ENCODE measurements at regions not wholly inside any gene's neighbourhood (a gene's known extent, or its start where the extent isn't known, plus 50 kb on each side); places are given as distances from the start of the nearest gene placed in this dataset.
"Not testable (repeated sequence)": the region's sequence is repeated elsewhere in the genome, so short reads cannot be mapped to it uniquely, and the experiment has no call there.

DNA sequence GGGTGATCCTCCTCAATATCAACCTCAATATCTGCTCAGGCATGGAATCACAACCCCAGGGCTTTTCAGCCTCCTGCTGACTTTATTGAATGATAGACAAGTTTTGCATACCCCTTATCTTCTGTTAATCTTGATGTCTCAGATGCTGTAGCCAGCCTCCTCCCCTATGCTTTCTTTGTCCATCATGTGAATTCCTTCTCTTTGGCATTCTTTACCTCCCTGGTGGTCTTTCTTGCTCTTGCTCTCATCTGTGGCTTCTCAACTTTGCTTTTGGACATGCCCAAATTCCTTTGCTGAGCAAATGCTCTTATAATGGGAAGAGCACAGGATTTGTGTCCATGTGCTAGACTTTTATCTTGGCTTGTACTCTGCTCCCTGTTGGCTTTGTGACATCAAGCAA, 73.4 kb upstream of the FAM13C start:
- peak; percentile 69 for DNase-seq

- peak; percentile 63 for DNase-seq
Observed at GRCh38 chr10:59434463-59435321, 72.3 kb upstream of the FAM13C start.

- DNase-seq = peak; percentile 51
Observed at GRCh38 chr10:59433720-59434428, 71.5 kb upstream of the FAM13C start.

DNA sequence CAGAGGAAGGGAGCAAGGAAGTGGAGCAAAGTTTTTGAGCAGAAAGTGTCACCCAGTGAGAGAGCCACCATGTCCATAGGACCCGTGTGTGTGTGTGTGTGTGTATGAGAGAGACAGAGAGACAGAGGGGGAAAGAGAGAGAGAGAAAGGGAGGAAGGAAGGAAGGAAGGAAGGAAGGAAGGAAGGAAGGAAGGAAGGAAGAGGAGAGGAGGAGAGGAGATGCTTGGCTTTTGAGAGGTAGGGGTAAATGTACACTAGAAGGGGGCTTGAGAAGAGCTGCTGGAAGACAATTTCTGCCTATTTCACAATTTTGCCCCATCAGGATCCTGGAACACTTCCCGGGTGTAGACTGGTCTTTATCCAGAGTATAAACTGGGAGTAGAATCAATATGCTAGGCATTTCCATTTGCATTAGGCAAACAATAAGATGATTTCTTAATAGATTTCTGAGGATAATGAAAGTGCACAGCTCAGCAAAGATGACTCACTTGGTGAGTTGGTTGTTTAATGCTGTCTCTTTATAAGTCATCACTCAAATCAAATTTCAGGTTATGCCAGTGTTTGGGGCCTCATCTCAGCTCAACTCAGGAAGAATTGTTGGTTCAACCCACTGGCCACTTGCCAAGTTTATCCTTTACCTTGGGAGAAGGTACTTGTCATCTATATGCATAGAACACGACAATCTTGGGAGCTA, 70.0 kb upstream of the FAM13C start:
- DNase-seq = peak; percentile 57

- DNase-seq = not testable (repeated sequence)
Observed at GRCh38 chr10:59413795-59414194, 51.4 kb upstream of the FAM13C start.

Measured in fibroblast of skin of right biceps (primary cell).